GM21737 (cell line): ENCODE measurements at regions not wholly inside any gene's neighbourhood (a gene's known extent, or its start where the extent isn't known, plus 50 kb on each side); places are given as distances from the start of the nearest gene placed in this dataset.
A peak's percentile ranks its signal among the peaks of the same experiment; 100 is the strongest.
"Not testable (repeated sequence)": the region's sequence is repeated elsewhere in the genome, so short reads cannot be mapped to it uniquely, and the experiment has no call there.

Experiments used
- ATAC-seq: cut with Tn5 transposase; IDR thresholded peaks from one replicate; pipeline ENCODE4 v1.9.1; 2021; ENCODE audit warnings: mild to moderate bottlenecking, moderate library complexity; ENCODE audit not compliant: unreplicated experiment

DNA sequence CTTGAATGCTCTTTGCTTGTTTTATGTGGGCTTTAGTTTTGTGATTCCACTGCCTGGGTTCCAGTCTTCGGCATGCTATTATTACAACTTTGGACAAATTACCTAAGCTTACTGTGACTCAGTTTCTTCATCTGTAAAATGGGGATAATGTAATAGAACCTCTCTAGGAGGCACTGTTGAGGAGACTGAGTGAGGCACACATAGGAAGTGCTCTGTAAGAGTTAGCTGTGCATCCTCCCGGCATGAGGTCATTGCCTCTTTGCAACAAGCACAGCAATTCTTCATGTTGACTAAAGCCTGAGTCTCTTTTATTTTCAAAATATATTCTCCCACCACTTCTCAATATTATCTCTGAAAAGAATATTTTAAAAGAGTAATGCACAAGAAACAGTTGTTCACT is 227.4 kb downstream of the DLEU7 start:
- ATAC-seq, result no peak

DNA sequence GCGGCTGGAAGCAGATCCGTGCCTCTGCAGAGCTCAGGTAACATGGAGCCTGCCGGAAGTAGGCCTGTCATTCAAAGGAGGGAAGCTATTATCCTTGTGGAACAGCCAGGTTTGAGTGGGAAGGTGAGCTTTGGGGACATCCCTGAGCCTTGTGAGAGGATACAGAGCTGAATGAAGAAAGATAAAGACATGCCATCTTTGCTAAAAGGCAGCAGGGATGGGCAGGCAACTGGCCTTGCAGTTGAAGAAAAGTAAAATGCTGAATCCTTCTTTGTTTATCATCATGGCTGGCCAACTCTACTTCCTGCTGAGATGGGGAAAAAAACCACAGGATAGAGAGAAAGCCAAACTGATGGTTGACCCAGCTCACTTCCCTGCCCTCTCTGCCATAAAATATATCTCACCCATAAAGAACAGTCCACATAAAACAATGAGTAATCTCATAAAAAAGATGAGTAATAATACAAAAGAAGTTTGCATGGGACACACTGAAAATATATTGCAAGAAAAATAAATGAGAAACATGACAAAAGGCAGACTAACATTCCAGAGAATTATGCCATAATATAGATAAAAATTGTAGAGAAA is 226.3 kb downstream of the DLEU7 start:
- no peak for ATAC-seq

DNA sequence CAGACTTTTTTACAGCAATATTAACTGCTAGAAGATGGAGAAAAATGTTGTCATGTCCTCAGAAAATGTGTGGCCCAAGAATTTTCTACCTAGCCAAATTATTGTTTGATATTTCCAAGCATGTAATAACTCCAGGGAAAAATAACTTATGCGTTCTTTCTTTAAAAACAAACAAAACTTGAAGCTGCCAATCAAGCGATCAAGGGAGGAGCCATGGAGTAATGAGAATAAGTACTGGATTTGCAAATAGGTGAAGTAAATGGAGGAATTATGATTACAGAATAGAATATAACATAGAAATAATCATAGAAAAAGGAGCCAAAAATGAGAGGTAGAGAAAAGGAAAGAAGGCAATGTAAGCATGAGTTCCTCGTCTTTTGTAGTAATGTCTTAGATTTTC is 225.3 kb downstream of the DLEU7 start:
- ATAC-seq, result no peak

DNA sequence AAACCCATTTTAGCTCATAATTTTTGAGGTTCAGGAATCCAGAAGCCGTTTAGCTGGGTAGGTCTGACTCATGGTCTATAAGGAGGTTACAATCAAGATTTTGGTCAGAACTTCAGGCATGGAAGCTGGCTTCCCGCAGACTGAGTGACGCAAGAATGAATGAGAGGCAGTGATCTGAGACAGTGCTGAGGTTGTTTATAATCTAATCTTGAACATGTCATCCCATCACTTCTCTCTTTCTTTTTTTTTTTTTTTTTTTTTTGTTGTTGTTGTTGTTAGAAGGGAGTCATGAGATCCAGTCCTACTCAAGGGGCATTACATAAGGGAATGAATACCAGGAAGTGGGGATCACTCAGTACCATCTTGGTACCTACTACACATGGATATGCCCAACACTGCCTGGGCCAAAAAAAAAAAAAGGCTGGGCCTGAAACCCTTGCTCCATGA is 217.4 kb downstream of the DLEU7 start:
- no peak for ATAC-seq

DNA sequence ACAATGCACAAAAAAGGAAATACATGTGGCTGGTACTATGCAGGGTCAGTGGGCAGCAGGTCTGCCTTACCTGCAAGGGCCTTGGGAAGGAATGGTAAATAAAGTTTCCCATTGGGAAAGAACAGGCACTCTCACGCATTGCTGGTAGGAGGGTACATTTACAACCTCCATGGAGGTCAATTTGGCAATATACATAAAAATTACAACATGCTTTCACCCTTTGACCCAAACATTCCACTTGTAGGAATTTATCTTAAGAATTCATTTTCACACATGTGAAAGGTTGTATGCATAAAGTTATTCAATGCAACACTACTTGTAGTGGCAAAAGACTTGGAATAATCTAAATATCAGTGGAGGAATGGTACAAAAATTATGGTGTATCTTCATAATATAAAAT is 216.4 kb downstream of the DLEU7 start:
- no peak for ATAC-seq

DNA sequence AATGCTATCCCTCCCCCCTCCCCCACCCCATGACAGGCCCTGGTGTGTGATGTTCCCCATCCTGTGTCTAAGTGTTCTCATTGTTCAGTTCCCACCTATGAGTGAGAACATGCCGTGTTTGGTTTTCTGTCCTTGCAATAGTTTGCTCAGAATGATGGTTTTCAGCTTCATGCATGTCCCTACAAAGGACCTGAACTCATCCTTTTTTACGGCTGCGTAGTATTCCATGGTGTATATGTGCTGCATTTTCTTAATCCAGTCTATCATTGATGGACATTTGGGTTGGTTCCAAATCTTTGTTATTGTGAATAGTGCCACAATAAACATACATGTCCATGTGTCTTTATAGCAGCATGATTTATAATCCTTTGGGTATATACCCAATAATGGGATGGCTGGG is 215.0 kb downstream of the DLEU7 start:
- not testable (repeated sequence) for ATAC-seq

DNA sequence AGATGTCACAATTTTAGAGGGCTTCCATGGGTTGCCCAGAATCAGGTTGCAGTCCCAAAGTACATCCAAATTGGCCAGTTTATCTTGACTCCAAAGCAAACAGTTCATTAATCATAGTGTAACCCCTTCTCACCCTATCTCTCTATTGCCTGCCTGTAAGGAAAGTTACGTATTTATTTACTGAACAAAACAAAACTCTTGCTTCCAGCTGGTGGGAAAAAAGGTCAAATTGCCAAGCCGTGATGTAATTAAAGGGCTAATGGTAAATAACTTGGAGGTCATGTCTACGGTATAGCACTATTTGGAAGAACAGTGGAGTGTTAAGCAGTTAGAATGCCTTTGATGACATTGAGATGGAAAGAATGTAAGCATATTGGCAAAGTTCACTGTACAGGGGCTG is 214.0 kb downstream of the DLEU7 start:
- ATAC-seq, result no peak

DNA sequence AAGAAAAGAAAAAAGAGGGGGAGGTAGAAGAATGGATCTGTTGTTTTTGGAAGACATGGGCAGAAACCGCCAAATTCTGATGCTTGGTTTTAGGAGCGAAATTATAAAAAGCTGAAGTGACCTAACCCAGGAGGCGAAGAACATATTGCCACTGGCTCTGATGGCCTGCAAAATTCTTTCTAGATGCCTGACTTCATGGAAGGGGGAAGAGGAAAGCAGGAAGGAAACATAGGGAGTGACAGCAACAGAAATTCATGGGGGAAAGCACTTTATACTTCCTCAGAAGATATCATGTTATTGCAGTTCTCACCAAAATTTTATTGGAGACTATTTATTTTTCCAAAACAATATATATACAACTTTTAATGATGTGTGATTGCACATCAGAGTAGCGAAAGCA is 213.5 kb downstream of the DLEU7 start:
- ATAC-seq, result no peak

DNA sequence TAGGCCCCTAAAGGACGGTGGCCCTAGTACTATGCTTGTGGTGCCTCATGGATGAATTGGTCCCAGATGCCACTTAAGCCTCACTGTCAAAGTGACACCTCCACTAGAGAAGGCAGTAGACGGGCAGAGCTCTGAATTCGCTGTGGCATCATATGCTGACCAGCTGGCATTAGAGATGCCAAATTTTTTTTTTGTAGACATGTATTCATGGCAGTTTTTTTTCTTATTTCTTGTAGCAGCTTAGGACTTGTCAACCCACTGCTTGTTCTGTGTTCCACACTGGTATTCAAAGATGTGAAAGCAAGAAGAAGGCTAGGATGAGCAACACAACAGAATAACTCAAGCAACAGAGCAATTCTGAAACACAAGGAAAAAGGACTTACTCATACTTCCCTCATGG is 212.5 kb downstream of the DLEU7 start:
- no peak for ATAC-seq

DNA sequence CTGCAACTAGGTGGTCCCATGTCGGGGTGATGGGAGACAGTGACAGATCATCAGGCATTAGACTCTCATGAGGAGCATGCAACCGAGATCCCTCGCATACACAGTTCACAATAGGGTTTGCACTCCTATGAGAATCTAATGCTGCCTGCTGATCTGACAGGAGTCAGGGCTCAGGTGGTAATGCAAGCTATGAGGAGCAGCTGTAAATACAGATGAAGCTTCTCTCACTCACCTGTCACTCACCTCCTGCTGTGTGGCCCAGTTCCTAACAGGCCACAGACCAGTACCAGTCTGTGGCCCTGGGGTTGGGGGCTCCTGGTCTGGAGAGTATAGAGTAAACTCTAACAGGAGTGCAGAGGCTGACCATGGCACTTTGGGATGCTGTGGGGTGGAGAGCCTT is 209.2 kb downstream of the DLEU7 start:
- no peak for ATAC-seq

DNA sequence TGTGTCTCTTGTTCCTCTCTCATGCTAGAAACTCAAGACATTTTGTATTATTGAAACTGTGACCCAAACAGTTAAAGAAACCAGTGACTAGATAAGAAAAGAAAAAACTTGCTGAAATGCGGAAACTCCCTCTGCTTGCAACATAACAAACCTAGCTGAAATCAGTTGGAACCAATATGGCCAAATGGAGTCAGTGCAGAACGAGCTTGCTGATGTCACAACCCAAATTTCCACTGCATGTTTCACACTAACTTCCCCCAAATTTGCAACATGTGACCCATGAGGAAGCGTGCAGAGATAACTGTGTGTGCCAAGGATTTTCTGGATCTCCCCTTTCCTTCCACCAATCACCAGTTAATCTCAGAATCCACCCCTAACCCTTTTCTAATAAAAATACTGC is 208.0 kb downstream of the DLEU7 start:
- peak; percentile 64 for ATAC-seq

DNA sequence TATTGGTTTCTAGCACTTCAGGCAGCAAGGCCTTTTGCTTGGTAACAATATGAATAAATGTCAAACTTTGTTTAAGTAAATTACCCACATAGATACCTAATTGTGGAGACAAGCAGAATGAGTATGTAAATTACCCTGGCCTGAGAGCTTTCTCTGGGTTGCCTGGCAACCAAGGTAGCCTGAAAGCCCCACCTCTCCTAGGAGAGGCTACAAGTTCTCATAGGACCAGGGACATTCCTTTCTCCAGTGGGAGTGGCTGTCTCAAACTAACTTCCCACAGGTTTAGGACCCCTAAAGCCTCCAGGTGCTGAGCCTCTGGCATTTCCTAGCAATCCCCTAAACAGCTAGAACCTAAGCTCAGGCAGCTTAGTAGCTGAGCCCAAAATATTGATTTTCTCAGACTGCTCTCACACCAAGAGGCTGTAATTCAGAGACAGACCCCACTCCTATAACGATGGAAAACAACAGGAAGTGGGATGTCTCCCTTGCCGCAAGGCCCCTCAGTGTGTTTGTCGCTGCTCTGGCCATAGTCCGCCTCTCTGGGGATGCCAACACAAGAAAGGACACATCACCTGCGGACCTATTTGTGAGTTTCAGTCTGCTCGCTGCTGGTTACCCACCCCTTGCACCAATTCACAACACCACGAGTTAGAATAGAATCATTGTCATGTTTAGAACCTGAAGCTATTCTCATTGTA is 207.3 kb downstream of the DLEU7 start:
- no peak for ATAC-seq

DNA sequence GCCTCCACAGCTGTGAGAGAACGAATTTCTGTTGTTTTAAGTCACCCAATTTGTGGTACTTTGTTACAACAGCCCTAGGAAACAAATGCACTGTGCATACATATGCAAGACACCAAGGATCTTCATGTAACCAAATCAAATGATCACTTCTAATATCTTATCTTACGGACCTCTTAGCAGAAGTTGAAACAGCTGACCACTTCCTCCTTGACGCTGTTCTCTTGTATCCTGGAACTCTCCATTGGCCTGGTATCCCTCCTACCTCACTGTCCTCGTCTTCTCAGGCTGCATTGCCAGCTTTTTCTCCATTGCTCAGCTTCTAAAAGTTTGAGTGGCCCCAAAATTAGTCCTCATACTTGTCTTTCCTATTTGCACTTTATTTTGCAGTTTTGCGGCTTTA is 200.4 kb downstream of the DLEU7 start:
- ATAC-seq, result no peak

DNA sequence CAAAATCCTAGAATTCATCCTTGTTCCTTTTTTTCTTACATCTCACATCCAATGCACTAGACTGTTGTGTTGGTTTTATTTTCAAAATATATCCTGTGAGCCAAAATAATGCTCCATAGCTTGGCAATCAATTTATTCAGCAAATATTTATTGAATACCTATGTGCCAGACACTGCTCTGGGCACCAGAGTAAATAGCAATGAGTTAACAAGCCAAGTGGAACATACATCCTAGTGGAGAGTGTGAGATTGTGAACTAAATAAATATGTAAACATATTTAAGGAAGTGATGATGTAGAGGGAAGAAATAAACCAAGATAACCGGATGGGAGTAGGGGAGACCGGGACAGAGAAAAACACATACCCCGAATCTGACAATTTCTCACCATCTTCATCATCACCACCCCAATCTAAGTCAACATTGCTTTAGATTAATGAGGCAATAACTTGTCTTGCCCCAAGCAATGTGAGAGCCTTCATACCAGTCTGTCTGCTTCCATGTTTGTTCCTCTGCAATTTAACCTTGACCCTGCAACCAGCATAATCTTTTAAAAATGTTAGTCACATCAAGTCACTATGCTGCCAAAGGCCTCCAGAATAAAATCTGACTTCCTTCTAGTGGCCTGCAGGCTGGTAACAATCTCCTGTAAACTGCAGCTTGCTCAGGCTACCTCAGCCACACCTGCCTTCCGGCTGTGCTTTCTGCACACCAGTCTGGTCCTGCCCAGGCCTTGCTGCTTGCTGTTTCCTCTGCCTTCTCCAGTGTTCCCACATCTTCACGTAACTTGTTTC is 199.2 kb downstream of the DLEU7 start:
- ATAC-seq, result no peak

DNA sequence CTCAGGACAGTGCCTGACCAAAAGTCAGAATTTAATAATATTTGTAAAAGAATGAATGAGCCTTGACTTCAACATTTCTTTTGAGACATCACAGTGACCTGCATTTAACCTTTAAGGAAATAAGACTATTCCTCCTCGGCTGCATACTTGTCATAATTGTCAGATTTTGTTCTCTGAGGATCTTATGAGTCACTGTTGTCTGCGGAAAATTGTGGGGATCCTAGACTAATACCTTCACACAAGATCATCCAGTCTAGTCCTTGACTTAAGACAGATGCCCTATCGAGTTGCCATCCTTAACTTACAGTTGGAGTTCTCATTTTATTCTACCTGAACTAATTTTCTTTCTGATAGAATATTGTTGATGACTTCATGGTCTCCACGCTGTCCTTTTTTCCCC is 198.4 kb downstream of the DLEU7 start:
- no peak for ATAC-seq

DNA sequence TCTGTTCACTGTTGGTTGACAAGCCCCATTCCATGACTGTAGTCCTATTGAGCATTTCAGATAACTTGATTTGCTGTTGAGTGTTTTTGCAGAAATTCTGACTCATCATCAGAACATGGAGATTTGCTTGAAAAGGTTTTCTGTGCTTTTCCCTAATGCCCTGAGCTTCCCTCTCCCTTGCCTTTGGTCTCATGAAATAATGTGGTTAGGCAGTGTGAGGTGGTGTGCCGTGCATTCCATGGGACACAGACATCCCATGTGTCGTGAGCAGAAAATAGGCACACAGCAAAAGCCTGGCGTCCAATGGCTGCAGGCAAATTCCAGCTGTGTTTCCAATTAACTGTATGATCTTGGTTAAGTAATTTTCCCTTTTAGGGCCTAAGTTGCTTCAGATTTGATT is 197.4 kb downstream of the DLEU7 start:
- ATAC-seq, result no peak

DNA sequence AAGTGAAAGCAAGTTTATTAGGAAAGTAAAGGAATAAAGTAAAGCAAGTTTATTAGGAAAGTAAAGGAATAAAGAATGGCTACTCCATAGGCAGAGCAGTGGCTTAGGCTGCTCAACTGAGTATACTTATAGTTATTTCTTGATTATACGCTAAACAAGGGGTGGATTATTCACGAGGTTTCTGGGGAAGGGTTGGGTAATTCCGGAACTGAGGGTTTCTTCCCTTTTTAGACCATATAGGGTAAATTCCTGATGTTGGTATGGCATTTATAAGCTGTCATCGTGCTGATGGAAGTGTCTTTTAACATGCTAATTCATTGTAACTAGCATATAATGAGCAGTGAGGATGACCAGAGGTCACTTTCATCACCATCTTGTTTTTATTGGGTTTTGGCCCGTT is 194.3 kb downstream of the DLEU7 start:
- ATAC-seq, result no peak

DNA sequence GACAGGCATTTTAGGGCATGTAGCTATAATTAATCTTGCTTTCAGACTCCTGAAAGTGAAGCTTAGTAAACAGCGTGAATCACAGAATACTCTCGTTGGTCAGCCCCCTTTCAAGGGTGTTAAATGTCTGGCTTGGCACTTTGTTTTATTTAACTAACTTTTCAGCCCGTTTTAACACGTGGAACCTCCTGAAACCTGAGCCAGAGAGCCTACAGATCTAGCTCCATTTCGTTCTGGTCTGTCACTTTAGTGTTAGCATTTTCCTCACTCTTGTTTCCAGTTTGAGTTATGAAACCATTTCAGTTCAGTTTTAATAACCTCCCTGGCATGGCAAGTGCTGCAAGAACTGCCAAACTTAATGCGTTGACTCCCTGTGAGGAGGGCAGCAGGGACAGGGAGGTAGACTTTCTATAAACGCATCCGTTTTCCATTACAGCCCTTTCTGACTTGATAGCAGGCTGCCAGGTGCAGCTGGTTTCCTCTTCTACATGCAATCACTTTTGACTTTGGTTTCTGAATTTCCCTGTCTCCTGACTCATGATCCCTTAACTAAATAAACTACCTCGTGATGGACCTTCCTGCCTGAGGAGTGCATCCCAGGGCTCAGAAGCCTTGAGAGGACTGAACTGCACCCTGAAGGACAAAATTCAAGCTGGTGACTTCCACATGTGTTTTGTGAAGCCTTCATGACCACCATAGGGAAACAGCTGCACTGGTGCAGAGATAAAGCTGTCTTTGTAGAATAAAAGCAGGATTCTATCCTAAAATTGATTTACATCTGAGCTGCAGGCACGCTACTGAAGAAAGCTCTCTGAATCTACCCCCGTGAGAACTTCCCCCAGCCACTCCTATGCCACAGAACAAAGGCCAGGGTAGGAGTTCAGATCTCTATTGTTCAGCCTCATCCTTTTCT is 192.6 kb downstream of the DLEU7 start:
- no peak for ATAC-seq

DNA sequence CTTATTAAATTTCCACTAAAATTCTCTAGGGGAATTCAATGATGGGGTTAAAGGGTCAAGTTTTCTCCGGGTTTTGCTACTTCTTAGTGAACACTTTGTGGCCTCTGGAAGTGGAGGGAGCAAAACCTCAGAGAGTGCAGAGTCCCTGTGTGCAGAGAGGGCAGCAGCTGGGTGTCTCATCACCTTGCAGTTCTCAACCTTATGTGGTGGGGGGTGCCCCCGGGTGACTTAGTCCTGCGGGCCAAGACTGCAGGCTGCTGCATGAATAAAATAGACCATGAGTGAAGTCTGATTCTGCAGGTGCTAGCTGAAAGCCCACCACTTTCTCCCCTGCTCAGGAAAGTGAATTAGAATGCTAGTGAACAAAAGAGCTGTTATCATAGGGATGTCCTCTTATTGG is 191.6 kb downstream of the DLEU7 start:
- no peak for ATAC-seq

DNA sequence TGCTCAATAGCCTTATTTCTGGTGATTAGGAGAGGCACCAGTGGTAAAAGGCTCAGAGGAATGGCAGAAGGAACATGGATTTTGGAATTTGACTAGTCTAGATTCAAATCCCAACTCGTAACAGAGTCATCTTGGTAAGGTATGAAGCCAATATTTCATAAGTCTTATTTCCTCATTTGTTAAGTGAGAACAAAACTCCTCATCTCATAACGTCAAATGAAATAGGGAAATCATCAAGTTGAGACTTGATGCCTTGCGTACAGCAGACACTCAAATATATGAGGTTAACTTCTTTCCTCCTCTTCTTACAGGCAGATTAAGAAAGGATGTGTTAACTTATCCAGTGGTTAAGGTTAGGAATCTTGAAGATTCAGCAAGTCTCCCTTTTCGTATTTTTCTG is 189.2 kb downstream of the DLEU7 start:
- ATAC-seq, result no peak

DNA sequence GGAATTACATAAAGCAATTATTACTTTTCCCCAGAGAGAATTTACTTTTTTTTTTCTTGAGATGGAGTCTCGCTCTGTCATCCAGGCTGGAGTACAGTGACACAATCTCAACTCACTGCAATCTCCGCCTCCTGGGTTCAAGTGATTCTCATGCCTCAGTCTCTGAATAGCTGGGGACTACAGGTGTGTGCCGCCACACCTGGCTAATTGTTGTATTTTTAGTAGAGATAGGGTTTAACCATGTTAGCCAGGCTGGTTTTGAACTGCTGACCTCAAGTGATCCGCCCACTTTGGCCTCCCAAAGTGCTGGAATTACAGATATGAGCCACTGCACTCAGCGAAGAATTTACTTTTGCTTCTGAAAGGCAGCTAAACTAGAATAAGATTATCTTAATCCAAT is 181.6 kb downstream of the DLEU7 start:
- not testable (repeated sequence) for ATAC-seq
